NCI-H345 treated with DMSO at 0.1 percent for 48 hours (cell line): ENCODE measurements at regions not wholly inside any gene's neighbourhood (a gene's known extent, or its start where the extent isn't known, plus 50 kb on each side); places are given as distances from the start of the nearest gene placed in this dataset.
"Not testable (repeated sequence)": the region's sequence is repeated elsewhere in the genome, so short reads cannot be mapped to it uniquely, and the experiment has no call there.

ENCODE experiments used
- DNase-seq: peaks from one replicate; lab custom pipeline; 2025; ENCODE audit not compliant: unreplicated experiment; lab: John Stamatoyannopoulos, UW

- no peak for DNase-seq
Measured at GRCh38 chr14:37711831-37712475, 116.5 kb downstream of the TTC6 start.

DNA sequence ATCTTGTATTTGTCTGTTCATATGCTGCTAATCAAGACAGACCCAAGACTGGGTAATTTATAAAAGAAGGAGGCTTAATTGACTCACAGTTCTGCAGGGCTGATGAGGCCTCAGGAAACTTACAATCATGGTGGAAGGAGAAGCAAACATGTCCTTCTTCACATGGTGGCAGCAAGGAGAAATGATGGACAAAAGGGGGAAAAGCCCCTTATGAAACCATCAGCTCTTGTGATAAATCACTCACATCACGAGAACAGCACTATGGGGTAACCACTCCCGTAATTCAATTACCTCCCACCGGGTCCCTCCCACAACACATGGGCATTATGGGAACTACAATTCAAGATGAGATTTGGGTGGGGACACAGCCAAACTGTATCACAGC is 117.0 kb downstream of the TTC6 start:
- not testable (repeated sequence) for DNase-seq

DNA sequence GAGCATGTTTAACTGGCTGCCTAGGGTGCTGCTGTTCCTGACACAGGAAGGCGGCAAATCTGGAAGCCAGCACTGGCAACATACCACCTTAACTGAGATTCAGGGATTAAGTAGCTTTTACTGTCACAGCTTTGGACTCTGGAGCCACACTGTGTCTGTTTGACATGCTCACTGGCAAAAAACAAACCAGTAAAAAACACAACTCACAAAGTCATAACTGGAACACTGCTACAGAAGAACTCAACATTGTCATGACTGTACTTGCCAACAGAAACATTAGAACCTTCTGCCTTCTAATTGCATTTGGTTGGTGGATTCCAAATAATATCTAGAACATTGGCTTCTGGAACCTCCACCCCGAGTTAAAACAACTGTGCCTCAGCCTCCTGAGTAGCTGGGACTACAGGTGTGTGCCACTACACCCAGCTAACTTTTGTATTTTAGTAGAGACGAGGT is 117.6 kb downstream of the TTC6 start:
- no peak for DNase-seq

DNA sequence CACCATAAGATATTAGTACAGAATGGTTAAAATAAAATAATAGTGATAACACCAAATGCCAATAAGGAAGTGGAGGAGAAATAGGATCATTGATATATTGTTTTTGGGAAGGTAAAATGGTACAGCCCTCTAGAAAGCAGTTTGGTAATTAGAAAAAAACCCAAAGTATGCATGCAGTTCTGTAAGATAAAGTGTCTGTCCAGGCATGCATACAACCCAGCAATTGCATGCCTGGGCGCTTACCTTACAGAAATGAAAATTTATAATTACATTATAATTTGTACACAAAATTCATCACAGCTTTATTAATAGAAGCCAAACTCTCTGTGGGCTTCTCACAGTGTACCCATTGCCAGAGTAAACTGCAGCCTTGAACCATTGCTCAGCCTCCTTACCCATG is 124.7 kb downstream of the TTC6 start:
- no peak for DNase-seq

GRCh38 chr14:37721976-37722659 is 126.7 kb downstream of the TTC6 start:
- no peak for DNase-seq

GRCh38 chr14:37723515-37723914 is 128.1 kb downstream of the TTC6 start:
- no peak for DNase-seq

DNA sequence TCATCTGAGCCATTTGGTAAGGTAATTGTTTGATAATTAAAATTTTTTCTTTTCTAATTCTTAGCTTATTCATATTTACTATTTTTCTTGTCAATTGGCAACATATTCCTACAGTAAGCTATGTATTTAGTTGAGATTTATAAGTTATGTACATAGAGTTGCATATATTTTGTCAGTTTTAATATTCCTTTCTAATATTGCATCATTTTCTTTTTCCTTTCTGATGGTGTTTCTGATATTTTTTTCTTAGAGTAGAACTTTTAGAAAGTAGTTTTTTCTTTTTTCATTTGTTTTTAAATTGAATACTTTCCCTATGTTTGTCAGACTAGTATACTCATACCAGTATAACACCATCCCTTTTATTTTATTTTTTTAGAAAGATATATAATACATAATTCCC is 131.3 kb downstream of the TTC6 start:
- no peak for DNase-seq

GRCh38 chr14:37729218-37729617 is 133.8 kb downstream of the TTC6 start:
- no peak for DNase-seq

- no peak for DNase-seq
Measured at GRCh38 chr14:37731094-37731493, 135.7 kb downstream of the TTC6 start.

DNA sequence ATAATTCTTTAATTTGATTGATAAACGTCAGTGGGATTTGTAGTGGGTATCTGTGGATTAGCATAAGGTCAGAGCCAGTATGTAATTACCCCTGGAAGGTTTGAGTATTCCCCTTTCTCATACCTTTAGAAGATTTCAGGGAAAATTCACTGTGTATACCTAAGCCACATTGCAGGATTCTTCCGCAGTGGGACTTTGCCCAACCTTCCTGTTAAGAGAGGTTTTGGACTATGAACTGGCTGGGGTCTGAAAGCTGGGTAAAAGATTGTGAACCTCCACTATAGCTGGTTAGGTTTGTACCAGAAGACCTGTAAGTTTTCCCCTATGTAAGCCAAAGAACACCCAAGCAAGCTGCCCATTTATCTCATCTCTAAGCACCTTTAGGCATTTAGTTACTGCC is 150.2 kb downstream of the TTC6 start:
- DNase-seq = no peak

DNA sequence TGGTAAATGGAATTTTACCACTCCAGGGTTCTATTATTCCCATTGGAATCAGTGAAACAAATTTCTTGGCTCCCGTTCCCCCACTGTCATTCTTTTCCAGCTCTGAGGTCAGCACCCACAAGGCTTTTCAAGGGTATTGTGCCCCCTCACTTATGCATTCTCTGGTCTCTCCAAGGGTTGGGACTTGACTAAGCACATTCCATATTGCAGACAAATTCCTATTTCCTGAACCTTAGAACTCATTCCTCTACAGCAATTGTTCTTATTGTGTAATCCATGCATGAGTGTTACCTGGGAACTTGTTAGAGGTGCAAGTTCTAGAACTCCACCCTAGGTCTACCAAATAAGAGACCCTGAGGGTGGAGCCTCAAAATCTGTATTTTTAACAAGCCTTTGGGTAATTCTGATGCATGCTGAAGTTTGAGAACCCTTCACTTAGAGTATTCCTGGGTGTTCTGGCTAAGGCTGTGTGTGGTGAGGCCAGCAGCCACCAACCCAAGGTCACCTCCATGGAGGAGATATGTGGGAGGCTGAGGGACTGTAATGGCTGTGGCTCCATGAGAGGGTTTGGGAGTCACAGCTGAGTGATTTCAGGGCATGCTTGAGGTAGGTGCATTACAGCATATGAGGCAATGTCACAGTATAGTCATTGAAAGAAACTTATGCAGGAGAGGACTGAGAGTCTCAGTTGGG is 150.9 kb downstream of the TTC6 start:
- DNase-seq = no peak

DNA sequence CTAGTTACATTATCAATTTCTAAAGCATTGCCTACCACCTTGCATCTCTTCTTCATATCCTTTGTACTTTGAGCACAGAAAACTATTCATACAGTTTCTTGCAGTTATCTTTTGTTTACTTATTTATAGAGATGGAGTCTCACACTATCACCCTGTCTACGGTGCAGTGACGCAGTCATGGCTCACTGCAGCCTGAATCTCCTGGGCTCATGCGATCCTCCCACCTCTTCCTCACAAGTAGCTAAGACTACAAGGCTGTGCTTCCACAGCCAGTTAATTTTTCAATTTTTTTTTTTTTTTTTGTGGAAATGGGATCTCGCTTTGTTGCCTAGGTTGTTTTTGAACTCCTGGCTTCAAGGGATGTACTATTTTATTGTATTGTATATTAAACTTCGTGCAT is 158.0 kb downstream of the TTC6 start:
- no peak for DNase-seq

- not testable (repeated sequence) for DNase-seq
Measured at GRCh38 chr14:37760275-37760674, 164.8 kb downstream of the TTC6 start.

GRCh38 chr14:37763266-37763665 is 167.8 kb downstream of the TTC6 start:
- no peak for DNase-seq

GRCh38 chr14:37772283-37772682 is 176.9 kb downstream of the TTC6 start:
- DNase-seq = not testable (repeated sequence)

DNA sequence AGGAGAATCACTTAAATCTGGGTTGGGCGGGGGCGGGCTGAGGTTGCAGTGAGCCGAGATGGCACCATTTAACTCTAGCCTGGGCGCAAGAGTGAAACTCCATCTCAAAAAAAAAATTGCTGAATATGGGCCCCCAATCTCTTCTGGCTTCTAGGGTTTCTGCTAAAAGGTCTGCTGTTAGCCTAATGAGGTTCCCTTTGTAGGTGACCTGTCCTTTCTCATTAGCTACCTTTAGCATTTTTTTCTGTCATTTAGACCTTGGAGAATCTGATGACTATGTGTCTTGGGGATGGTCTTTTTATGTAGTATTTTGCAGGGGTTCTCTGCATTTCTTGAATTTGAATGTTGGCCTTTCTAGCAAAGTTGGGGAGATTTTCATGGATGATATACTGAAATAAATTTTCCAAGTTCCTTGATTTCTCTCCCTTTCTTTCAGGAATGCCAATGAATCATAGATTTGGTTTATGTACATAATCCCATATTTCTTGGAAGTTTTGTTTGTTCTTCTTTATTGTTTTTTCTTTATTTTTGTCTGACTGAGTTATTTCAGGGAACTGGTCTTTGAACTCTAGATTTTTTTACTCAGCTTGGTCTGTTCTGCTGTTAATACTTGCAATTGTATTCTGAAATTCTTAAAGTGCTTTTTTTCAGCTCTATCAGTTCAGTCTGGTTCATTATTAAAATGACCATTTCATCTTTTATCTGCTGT is 181.5 kb downstream of the TTC6 start:
- DNase-seq = no peak

DNA sequence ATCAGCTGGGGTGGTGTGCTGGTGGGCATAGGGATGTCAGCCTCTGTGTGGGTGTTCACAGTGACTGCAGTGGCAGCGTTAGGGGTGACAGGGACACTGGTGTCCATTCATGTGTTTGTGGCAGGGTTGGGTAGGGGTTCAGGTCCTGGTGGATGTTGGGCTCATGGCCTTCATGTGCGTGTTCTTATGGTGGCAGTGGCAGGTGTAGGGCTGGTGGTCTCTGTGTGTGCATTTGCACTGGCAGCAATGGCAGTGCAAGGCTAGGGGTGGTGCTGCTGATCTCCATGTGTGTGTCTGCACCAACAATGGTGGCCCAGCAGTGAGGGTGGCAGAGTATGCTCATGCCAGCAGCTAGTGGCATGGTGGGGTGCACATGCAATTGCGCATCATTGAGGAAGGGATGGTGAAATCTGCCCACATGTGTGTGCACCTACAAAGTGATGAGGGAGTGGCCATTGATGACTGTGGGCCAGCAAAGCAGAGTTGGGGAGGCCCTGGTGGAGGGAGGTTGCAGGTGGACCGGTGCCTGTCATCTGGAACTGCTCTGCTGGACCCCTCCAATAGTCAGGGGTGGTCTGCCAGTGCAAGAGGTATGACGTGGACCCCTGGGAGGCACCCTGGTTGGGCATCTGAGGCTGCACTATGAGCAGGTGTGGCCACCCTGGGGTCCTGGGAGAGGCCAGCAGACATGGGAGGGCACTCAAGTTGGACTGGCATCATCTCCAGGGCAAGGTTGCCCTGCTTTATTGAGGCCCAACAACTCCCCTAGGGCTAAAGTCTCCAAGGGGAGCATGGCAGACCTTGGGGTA is 182.9 kb downstream of the TTC6 start:
- no peak for DNase-seq

DNA sequence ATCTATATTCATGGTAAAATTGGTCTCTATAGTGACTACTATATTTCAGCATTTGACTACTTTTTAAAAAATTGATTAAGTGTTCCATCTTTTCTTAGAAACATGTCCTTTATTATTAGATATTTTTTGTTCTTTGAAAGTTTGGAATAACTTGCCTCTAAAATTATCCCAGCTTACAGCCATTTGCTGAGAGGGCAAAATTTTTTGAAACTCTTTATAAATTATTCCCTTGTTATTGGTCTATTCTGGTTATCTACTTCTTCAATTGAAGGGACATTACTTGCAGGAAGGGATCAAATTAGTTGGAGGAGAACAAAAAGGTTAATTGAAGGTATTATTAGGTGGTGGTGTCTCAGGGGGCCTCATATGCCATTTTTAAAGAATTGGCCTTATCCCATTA is 184.1 kb downstream of the TTC6 start:
- DNase-seq = no peak

- not testable (repeated sequence) for DNase-seq
Measured at GRCh38 chr14:37780731-37781130, 185.3 kb downstream of the TTC6 start.

DNA sequence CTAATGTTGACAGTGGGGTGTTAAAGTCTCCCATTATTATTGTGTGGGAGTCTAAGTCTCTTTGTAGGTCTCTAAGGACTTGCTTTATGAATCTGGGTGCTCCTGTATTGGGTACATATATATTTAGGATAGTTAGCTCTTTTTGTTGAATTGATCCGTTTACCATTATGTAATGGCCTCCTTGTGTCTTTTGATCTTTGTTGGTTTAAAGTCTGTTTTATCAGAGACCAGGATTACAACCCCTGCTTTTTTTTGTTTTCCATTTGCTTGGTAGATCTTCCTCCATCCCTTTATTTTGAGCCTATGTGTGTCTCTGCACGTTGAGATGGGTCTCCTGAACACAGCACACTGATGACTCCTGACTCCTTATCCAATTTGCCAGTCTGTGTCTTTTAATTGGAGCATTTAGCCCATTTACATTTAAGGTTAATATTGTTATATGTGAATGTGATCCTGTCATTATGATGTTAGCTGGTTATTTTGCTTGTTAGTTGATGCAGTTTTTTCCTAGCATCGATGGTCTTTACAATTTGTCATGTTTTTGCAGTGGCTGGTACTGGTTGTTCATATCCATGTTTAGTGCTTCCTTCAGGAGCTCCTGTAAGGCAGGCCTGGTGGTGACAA is 188.9 kb downstream of the TTC6 start:
- DNase-seq = not testable (repeated sequence)
